Small intestine (tissue), 7 donors: ENCODE measurements at regions not wholly inside any gene's neighbourhood (a gene's known extent, or its start where the extent isn't known, plus 50 kb on each side); places are given as distances from the start of the nearest gene placed in this dataset.
A peak's percentile ranks its signal among the peaks of the same experiment; 100 is the strongest.
"Not testable (repeated sequence)": the region's sequence is repeated elsewhere in the genome, so short reads cannot be mapped to it uniquely, and the experiment has no call there.

Experiments
- DNase-seq, 2 donors: peaks; one replicate each; pipeline versions ENCODE4 v3.0.0 to v3.0.0-alpha.2; 2013
- FAIRE-seq: peaks from 2 replicates; lab custom pipeline; 2012; peaks lifted over from hg19 to GRCh38; lab: Jason Lieb, UNC
- H3K27ac ChIP-seq, 3 donors: one replicate each; pipeline ENCODE4 v1.5.1; 2013; ENCODE audit warnings: low read length in 2 of 3, mild to moderate bottlenecking in 2 of 3, control low read depth in 1 of 3, inconsistent platforms in 1 of 3, low read depth in 1 of 3, moderate library complexity in 1 of 3
- H3K27me3 ChIP-seq, 3 donors: one replicate each; pipeline ENCODE4 v1.6.1; 2013; ENCODE audit warnings: low read length in 3 of 3, inconsistent platforms in 1 of 3; ENCODE audit not compliant: control insufficient read depth in 3 of 3, insufficient read depth in 3 of 3
- H3K36me3 ChIP-seq, 3 donors: one replicate each; pipeline ENCODE4 v1.6.1; 2013; ENCODE audit warnings: low read length in 3 of 3, inconsistent platforms in 1 of 3, low read depth in 1 of 3, mild to moderate bottlenecking in 1 of 3, moderate library complexity in 1 of 3; ENCODE audit not compliant: control insufficient read depth in 3 of 3, insufficient read depth in 2 of 3
- H3K4me1 ChIP-seq, 3 donors: one replicate each; pipeline ENCODE4 v1.6.1; 2013; ENCODE audit warnings: low read length in 2 of 3, inconsistent platforms in 1 of 3, low read depth in 1 of 3, mild to moderate bottlenecking in 1 of 3, moderate library complexity in 1 of 3; ENCODE audit not compliant: control insufficient read depth in 3 of 3, insufficient read depth in 2 of 3
- H3K4me3 ChIP-seq, 3 donors: one replicate each; pipeline ENCODE4 v1.5.1; 2013; ENCODE audit warnings: low read length in 3 of 3, control low read depth in 1 of 3, inconsistent platforms in 1 of 3, low read depth in 1 of 3, mild to moderate bottlenecking in 1 of 3, moderate library complexity in 1 of 3
- H3K9me3 ChIP-seq, 2 donors: one replicate each; pipeline ENCODE4 v1.6.1; 2013; ENCODE audit warnings: low read depth in 1 of 2, low read length in 1 of 2; ENCODE audit not compliant: control insufficient read depth in 2 of 2, insufficient read depth in 1 of 2
- WGBS, 3 donors: extraction: QIAGEN DNeasy Blood & Tissue Kit; methylation state at CpG; one replicate each; pipeline ENCODE4 v1.1.7; 2013; 5-methylcytosine and 5-hydroxymethylcytosine counted together
- donor health status: healthy with polysubstance abuse.
- donor health status: control.
- donor health status: control.
- donor health status: Bipolar disorder and iron deficiency.
- donor health status: healthy.

- Histone ChIP-seq H3K27ac (peak overlapping the region in 1 of 3 donors; percentile 21), H3K9me3 (peaks cover 0 to 5% of the 10 kb centered on the region in 2 donors), H3K36me3 (no peaks in the 10 kb centered on the region), H3K4me1 (no peaks in the 10 kb centered on the region), H3K4me3 (no peak overlapping the region), H3K27me3 (no peaks in the 10 kb centered on the region)
- DNase-seq (no peak), FAIRE-seq (no peak)
- WGBS, 3 donors: 64 to 82% (median 72%) methylated on average over 5 of the region's 5 CpGs
These were observed 323.7 kb downstream of the PLPP3 start for GRCh38 chr1:56255516-56256152.

- Histone ChIP-seq H3K27ac (no peak overlapping the region), H3K4me3 (no peak overlapping the region), H3K27me3 (no peaks in the 10 kb centered on the region), H3K4me1 (no peaks in the 10 kb centered on the region), H3K36me3 (no peaks in the 10 kb centered on the region), H3K9me3 (no peaks in the 10 kb centered on the region)
- FAIRE-seq (no peak), DNase-seq (no peak)
- 82 to 89% (median 84%) methylated on average over 2 of the region's 2 CpGs for WGBS, 3 donors
These were observed 325.2 kb downstream of the PLPP3 start for GRCh38 chr1:56254130-56254529.

GRCh38 chr1:56250809-56251208 is 328.6 kb downstream of the PLPP3 start:
- Histone ChIP-seq H3K4me3 (no peak overlapping the region), H3K36me3 (no peaks in the 10 kb centered on the region), H3K27ac (no peak overlapping the region), H3K27me3 (no peaks in the 10 kb centered on the region), H3K9me3 (no peaks in the 10 kb centered on the region), H3K4me1 (no peaks in the 10 kb centered on the region)
- no peak for FAIRE-seq
- 43 to 93% (median 66%) methylated on average over 1 of the region's 1 CpG for WGBS, 3 donors
- no peak for DNase-seq

GRCh38 chr1:56249234-56249633 is 330.1 kb downstream of the PLPP3 start:
- no peak overlapping the region for H3K4me3 ChIP-seq
- H3K4me1 ChIP-seq: no peaks in the 10 kb centered on the region
- no peak for DNase-seq
- H3K36me3 ChIP-seq: no peaks in the 10 kb centered on the region
- no peaks in the 10 kb centered on the region for H3K27me3 ChIP-seq
- H3K9me3 ChIP-seq: no peaks in the 10 kb centered on the region
- no peak overlapping the region for H3K27ac ChIP-seq
- FAIRE-seq: no peak
- WGBS, 3 donors: 64 to 80% (median 75%) methylated on average over 2 of the region's 2 CpGs

GRCh38 chr1:56248138-56248537 is 331.2 kb downstream of the PLPP3 start:
- Histone ChIP-seq H3K9me3 (no peaks in the 10 kb centered on the region), H3K4me1 (no peaks in the 10 kb centered on the region), H3K36me3 (no peaks in the 10 kb centered on the region), H3K27me3 (no peaks in the 10 kb centered on the region), H3K27ac (no peak overlapping the region), H3K4me3 (no peak overlapping the region)
- no peak for DNase-seq
- peak; percentile 95 for FAIRE-seq
- WGBS, 3 donors: 93 to 95% (median 94%) methylated on average over 1 of the region's 1 CpG

- not testable (repeated sequence) for H3K4me1 ChIP-seq, H3K27me3 ChIP-seq, H3K4me3 ChIP-seq, H3K36me3 ChIP-seq, H3K9me3 ChIP-seq, DNase-seq, H3K27ac ChIP-seq, FAIRE-seq
- 87 to 96% (median 90%) methylated on average over 2 of the region's 2 CpGs for WGBS, 3 donors
These were observed 332.6 kb downstream of the PLPP3 start for GRCh38 chr1:56246726-56247125.

- no peaks in the 10 kb centered on the region for H3K4me1 ChIP-seq
- no peak overlapping the region for H3K4me3 ChIP-seq
- FAIRE-seq: no peak
- H3K27ac ChIP-seq: no peak overlapping the region
- H3K36me3 ChIP-seq: no peaks in the 10 kb centered on the region
- WGBS, 3 donors: 2 to 44% (median 41%) methylated on average over 1 of the region's 1 CpG
- DNase-seq: no peak
- H3K9me3 ChIP-seq: peaks cover 0 to 3% of the 10 kb centered on the region in 2 donors
- H3K27me3 ChIP-seq: peaks cover 0 to 2% (median 0%) of the 10 kb centered on the region in 3 donors
These were observed 339.0 kb downstream of the PLPP3 start for GRCh38 chr1:56240400-56240799.

- DNase-seq (no peak), FAIRE-seq (no peak)
- WGBS, 3 donors: 87 to 93% (median 88%) methylated on average over 4 of the region's 4 CpGs
- no peaks in the 10 kb centered on the region for H3K4me1 ChIP-seq
- no peak overlapping the region for H3K27ac ChIP-seq
- peaks cover 0 to 3% of the 10 kb centered on the region in 2 donors for H3K9me3 ChIP-seq
- H3K4me3 ChIP-seq: no peak overlapping the region
- peaks cover 0 to 2% (median 0%) of the 10 kb centered on the region in 3 donors for H3K27me3 ChIP-seq
- no peaks in the 10 kb centered on the region for H3K36me3 ChIP-seq
These were observed 341.8 kb downstream of the PLPP3 start for GRCh38 chr1:56237491-56238064.
